NT2/D1 (cell line): ENCODE measurements at regions not wholly inside any gene's neighbourhood (a gene's known extent, or its start where the extent isn't known, plus 50 kb on each side); places are given as distances from the start of the nearest gene placed in this dataset.

Experiments used
- SUZ12 ChIP-seq: IDR thresholded peaks from 2 replicates; pipeline ENCODE4 v1.6.1; 2011; ENCODE audit not compliant: insufficient read length, insufficient read depth; ENCODE audit errors: extremely low read depth
- YY1 ChIP-seq: IDR thresholded peaks from 2 replicates; pipeline ENCODE4 v1.6.1; 2011; ENCODE audit not compliant: insufficient read length, insufficient read depth
- ZNF274 ChIP-seq: IDR thresholded peaks from 2 replicates; pipeline ENCODE4 v1.6.1; 2011; ENCODE audit warnings: mild to moderate bottlenecking, low read depth, low read length

GRCh38 chr2:117571590-117572349 is 242.7 kb upstream of the DDX18 start:
- TF ChIP-seq YY1 (no peak), SUZ12 (no peak), ZNF274 (no peak)
